GM19463 (cell line): ENCODE measurements at regions not wholly inside any gene's neighbourhood (a gene's known extent, or its start where the extent isn't known, plus 50 kb on each side); places are given as distances from the start of the nearest gene placed in this dataset.

Experiments
- ATAC-seq: cut with Tn5 transposase; IDR thresholded peaks from one replicate; pipeline ENCODE4 v1.9.1; 2021; ENCODE audit warnings: mild to moderate bottlenecking, moderate library complexity; ENCODE audit not compliant: unreplicated experiment

DNA sequence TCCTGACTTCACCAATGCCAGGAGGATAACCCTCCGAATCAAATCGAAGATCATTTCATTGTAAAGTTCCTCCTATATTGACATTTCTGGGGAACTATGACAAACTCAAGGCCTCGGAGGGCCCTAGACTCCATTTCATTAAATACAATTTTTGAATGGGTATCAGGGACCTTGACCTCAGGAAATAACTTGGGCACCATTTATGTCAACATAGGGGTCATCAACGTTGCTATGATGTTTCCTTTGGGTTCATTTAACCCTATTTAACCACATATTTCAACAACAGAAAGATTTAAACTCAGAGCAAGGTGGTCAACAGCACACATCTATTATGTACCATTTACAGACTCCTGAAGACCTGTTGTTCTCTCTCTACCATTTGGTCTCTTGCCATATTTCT is 395.1 kb downstream of the TRIML1 start:
- no peak for ATAC-seq

DNA sequence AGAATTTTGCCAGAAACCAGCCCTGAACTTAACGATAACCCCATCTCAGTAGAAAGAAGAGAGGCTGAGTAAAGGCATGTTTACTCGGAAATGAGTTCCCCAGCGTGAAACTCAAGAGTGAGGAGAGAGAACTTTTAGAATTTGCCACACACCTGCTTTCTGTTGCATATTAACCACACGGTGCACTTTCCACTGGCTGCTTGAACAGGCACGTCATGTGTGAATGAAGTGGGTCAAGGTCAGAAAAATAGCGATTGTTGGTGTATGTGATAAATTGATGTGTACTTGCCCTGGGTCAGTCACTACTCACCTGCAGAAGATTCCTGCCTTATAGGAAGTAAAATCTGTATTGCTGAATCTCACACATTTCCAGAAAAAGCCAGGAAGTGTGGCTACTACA is 395.7 kb downstream of the TRIML1 start:
- ATAC-seq, result no peak

GRCh38 chr4:188536826-188537225 is 397.6 kb downstream of the TRIML1 start:
- no peak for ATAC-seq

DNA sequence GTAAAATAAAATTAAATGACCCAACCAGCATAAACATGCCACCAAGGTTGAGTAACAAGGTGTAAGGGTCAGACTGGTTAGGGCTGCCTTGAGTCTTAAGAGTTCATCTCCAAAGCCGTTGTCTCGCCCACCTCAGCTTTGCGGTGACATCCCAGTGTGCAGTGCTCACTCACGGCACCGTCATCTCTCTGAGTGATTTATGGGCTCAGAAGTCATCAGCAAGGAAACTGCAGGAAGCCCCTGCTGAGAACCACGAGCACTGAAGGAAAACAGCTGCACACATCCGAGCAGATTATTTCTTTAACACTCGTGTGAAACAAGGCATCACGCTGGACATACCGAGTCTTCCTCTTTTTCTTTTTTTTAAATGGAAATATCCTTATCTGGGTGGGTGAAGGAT is 411.1 kb downstream of the TRIML1 start:
- no peak for ATAC-seq

DNA sequence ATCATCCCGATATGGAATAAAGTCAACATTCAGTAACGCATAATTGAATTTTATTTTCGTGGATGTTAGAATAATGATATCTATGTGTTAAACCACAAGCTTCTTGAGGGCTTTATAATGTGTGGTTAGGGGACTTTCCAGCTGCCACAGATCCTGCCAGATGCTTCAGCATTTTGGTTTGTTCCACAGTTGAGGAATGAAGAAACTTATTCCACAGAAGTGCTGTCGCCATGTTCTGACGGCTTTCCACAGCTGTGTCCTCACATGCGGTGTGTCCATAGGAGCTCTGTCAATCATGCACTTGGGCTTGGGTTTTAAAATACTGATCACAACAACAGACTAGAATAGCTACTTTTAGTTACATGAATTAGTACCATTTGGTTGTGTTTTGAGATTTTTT is 411.9 kb downstream of the TRIML1 start:
- ATAC-seq, result no peak

DNA sequence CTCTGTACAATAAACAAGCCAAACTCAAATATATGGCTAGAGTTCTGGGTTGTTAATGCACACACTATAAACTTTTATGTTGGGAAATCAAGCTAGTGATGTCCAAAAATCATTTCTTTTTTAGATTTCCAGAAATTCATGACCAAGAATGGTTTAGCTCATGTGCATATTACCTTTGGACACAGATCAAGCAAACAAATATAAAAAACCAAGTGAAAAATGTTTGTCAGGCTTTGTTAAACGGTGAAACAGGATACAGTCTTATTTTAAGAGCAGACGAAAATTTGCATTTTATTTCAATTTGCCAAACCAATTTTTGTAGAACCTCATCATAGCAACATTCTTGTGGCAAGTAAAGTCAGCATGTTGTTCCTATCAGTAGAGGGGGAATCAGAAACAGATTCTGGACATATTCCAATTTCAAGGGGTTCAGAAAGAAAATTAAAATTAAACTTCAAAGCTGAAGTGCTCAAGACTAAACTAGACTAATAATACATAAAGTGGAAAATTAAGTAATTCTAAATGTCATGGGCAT is 413.6 kb downstream of the TRIML1 start:
- no peak for ATAC-seq

DNA sequence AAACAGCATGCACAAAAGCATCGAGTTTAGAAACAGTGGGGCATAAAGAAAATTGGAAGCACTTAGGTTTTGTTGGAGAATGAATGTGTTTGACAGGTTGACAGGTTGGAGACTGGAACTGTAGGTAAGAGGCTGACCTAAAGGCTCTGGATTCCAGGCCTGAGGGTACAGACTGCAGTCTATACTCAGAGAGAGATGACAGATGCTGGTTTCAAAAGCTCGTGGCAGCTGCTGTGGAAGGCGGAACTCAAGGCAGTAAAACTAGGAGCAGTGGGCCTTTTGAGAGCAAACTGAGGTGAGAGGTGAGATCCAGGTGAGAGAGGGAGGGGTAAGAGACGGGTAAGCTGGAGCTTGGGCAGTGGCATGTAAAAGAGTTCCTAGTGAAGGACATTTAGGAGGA is 415.2 kb downstream of the TRIML1 start:
- ATAC-seq, result no peak

DNA sequence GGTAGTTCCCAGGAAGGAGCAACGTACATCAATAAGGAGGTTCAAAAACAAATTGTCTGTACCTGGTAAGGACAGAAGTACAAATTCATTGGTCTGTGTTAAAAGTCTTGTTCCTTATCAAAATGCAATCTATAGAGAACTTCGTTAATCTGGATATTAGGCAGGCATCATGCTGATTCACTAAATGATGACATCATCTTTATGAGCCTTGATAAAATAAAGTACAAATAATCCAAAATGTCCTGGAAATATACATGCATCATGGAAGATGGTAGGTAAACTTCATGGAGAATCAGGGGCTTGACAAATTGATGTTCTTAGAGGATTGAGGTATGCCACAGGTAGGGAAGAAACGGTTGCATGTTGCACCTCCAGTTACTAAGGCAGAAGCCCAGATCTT is 433.9 kb downstream of the TRIML1 start:
- no peak for ATAC-seq

- ATAC-seq, result no peak
Measured at GRCh38 chr4:188578657-188579056, 439.4 kb downstream of the TRIML1 start.

GRCh38 chr4:188596021-188596420 is 456.8 kb downstream of the TRIML1 start:
- no peak for ATAC-seq

DNA sequence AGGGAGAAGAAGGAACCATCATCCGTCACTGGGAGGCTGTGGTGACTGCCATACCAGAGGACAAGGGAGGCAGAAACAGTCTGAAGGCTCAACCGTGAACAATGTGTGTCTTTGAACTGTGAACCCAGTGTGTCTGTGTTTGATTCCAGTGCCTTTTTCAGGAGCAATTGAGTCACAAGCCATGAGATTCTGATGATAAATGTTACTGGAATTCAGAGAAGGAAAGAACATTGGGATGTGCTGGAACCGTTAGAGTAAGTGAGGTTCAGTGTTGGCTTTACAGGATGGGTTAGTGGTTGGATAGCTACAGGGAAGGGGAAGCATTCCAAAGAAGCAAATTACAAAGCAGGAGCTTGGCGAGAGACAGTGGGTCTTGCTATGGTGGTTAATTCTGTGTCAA is 464.4 kb downstream of the TRIML1 start:
- ATAC-seq, result no peak

DNA sequence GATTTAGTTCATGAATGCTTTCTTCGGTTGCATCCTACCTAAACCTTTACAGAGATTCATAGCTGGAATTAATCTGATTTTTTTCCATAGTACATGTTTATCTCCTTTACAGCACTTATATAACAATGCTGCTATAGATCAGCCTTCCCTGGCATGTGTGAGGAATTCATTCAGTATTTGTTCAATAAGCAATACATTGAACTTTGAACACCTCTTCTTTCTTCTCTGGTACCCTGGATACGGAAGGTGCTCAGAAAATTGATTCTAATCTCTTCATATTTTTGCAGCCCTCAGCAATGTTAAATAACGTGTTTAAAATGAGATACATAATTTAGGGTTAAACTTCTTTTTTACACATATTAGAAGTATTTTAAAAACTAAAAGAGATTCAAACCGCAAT is 467.4 kb downstream of the TRIML1 start:
- ATAC-seq, result no peak

DNA sequence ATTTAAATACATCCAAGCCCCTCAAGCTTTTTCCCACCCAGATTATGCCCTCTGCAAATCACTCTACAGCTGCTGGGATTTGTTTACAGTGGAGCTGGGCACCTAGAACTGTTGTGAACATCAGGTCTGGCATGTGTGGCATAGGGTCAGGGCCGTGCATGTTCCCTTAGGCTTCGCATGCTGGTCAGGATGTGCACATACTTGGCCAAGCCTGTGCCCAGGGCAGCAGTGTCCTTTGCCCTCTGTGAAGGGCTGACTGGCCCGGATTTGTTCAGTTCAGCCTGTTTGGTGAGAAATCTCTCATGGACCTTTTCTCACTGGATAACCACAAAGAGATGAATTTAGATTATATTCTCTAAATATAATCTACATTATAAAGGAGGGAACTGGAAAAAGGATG is 471.9 kb downstream of the TRIML1 start:
- ATAC-seq, result no peak

DNA sequence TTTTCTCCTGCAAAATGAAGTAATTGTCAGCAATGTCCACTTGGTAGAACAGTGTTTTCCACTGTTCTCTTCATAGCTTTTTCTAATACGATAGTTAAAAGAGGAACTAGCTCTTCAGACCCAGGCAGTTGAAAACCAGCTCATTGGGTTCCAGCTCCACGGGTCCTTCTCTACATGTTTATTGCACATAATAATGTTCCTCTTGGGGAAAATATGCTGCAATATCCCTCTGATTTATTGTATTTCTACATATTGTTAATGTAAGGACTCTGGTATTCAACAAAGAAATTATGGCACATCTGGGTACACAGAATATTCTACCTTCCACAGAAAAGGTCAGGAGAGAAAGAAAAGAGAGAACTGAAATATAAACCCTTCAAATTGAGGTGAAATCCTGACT is 473.4 kb downstream of the TRIML1 start:
- no peak for ATAC-seq

DNA sequence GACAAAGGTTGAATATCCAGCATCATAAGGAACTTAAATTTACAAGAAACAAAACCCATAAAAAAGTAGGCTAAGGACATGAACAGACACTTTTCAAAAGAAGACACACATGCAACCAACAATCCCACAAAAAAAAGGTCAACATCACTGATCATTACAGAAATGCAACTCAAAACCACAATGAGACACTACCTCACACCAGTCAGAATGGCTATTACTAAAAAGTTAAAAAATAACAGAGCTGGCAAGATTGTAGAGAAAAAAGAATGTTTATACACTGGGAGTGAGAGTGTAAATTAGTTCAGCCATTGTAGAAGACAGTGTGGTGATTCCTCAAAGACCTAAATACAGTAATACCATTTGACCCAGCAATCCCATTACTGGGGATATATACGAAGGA is 474.7 kb downstream of the TRIML1 start:
- no peak for ATAC-seq

DNA sequence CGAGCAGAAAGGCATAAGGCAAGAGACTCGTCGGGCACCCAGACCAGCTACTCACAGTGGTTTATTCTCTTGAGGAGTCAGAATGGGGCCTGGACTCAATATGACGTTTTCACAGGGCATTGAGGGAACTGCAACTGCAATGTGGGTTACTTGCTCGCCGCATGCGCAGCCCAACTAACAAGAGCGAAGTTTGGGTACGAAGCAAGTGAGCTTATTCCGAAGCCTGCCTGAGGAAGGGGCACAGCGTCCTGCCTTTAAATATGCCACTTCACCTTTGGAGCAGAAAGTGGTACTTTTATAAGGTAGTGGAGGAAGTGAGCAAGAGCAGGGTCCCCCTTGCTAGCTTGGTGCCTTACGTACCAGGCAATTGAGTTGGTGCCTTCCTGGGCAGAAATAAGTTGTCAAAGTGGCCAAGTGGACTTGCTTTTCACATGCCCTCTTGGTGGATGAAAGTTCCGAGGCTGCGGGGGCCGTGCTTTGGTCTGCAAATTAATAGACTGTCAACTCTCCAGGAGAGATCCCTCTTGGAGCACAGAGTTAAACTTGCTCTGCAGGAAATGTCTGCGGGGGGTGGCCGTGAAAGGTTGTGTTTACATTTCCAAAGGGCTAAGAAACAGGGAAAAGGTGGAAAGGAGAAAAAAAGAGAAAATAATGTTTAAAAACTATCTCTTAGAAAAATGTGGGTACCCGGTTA is 480.4 kb downstream of the TRIML1 start:
- no peak for ATAC-seq

DNA sequence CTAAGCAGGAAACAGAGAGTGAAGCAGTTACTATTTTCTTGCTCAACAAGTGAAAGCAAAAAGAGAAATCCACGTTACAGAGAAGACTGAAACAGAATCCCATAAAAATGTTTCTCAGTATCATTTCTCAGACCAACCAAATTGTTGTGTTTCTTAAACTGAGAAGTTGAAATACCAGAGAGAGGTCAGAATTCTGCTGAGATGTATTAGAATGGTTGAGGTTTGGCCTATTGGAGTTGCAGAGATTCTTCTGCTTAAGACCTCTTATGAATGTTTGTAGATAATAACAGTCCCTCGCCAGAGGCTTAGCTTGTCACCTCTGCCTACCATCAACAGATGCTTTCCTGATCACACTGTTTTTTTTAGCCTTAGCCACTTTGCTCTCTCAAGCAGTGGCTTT is 481.4 kb downstream of the TRIML1 start:
- ATAC-seq, result no peak

- ATAC-seq, result no peak
Measured at GRCh38 chr4:188623314-188623854, 484.1 kb downstream of the TRIML1 start.

GRCh38 chr4:188624370-188624769 is 485.1 kb downstream of the TRIML1 start:
- ATAC-seq, result no peak

DNA sequence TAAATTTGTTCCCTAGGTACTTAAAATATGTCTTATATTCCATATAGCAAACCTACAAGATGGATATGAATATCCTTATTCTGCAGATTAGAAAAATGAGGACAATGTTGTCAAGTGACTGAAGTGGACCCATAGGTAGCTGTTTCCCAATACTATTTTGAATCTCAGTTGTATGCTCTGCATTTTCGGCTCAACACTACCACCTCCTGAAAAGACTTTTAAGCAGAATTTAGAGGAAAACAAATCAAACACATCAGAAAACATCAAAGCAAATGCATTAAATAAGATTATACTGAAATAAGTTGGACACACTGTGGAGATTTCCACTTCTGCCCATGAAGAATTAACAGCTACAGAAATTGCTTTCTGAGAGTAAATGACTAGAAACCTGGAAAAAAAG is 488.7 kb downstream of the TRIML1 start:
- ATAC-seq, result no peak

- no peak for ATAC-seq
Measured at GRCh38 chr4:188639479-188640100, 500.3 kb downstream of the TRIML1 start.

- ATAC-seq, result no peak
Measured at GRCh38 chr4:188647820-188648370, 508.7 kb downstream of the TRIML1 start.
